Ramos (cell line): ENCODE measurements at regions not wholly inside any gene's neighbourhood (a gene's known extent, or its start where the extent isn't known, plus 50 kb on each side); places are given as distances from the start of the nearest gene placed in this dataset.

Source experiments
- in situ Hi-C: fragments of 300-500 bp; cut with MboI; formaldehyde crosslinking; loops from one replicate; pipeline ENCODE4 v1.14.3; 2022; ENCODE audit warnings: low sequenced_read_pairs; ENCODE audit not compliant: unreplicated experiment

DNA sequence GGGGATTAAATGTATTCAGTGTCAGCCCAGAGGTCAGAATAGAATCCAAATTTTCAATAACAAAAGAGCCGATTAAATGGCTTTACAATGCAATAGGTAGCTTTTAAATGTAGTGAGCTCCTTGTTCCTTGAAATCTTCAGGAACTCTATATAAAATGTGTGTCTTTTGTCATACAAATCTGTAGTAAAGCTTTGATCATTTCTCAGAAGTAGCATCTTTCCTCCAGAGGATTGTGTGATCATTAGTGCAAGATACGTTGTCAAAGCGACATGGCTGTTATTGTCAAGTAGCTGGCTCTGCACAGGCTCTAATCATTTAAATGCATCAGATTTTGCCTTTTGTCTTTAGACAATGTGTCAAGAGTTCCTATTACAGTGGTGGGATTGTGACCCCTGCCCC, 116.1 kb upstream of the NAMPT start:
- in situ Hi-C loops, result no loop called here

DNA sequence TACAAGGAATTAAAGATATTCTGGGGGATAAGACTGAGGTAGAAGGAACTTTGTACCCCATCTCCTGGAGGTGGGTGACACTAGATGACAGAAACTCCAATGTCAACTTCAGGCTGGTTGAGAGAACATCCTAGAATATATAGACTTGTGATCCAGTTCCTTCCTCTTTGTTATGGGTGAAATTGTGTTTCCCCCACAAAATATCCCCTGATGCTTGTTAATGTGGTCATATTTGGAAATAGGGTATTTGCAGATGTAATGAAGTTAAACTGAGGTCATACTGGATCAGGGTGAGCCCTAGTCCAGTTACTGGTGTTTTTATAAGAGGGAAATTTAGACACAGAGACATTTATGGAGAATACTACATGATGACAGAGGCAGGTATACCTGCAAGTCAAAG, 114.0 kb upstream of the NAMPT start:
- in situ Hi-C loops, result no loop called here

- in situ Hi-C loops, result no loop called here
Observed at GRCh38 chr7:106397994-106398393, 113.2 kb upstream of the NAMPT start.

GRCh38 chr7:106394526-106394925, 109.7 kb upstream of the NAMPT start:
- in situ Hi-C loops, result no loop called here

DNA sequence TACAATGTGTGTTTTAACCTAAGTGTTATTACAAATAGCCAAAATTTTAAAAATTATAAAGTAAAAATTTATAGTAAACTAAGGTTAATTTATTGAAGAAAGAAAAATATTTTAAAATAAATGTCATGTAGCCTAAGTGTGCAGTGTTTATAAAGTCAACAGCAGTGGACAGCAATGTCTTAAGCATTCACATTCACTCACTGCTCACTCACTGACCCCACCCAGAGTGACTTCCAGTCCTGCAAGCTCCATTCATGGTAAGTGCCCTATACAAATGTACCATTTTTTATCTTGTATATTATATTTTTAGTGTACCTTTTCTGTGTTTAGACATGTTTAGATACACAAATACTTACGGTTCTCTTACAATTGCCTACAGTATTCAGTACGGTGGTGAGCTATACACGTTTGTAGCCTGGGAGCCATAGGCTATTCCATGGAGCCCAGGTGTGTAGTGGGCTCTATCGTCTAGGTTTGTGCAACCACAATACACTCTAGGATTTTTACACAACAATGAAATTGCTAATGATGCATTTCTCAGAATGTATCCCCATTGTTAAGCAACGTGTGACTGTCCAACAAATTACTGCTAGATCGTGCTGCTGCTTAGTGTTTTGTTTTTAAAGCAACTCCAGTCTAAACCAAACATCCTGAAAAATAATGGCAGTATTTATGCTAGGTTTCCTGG, 108.9 kb upstream of the NAMPT start:
- in situ Hi-C loops, result no loop called here

DNA sequence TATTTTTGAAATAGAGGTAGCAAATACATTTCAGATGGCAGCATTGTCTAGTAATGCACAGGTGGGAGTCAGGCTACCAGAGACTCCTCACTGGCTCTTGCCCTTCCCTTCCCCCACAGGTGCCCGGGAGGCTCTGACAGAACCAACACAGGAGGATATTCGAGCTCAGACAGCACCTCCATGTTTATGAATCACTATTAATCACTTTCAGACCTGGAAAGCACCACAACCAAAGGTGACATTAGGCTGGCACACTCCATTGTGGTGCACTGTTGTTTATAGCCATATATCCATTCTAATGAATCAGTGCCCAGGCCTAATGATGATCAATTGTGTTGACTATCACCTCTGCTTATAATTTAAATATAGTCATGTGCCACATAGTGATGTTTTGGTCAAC, 107.8 kb upstream of the NAMPT start:
- in situ Hi-C loops, result no loop called here

DNA sequence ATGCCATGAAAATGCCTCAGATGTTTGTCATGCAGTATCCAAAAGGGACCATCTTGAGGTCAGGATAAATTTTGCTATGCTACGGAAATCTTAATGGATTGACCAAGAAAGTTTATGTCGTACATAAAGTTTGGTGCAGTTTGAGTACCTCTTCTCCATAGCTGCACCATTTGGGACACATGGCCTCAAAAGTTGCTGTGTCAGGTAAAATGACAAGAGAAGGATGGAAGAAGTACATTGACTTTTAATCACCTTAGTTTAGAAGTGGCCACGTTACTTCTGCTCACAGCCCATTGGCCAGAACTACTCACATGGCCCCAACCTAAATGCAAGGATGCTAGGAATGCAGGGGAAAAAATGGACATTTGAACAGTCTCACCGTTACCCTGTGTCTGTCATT, 107.4 kb upstream of the NAMPT start:
- in situ Hi-C loops, result no loop called here

- in situ Hi-C loops, result no loop called here
Observed at GRCh38 chr7:106386958-106387357, 102.2 kb upstream of the NAMPT start.

- in situ Hi-C loops, result no loop called here
Observed at GRCh38 chr7:106384373-106384772, 99.6 kb upstream of the NAMPT start.

GRCh38 chr7:106382929-106383328, 98.1 kb upstream of the NAMPT start:
- in situ Hi-C loops, result no loop called here

DNA sequence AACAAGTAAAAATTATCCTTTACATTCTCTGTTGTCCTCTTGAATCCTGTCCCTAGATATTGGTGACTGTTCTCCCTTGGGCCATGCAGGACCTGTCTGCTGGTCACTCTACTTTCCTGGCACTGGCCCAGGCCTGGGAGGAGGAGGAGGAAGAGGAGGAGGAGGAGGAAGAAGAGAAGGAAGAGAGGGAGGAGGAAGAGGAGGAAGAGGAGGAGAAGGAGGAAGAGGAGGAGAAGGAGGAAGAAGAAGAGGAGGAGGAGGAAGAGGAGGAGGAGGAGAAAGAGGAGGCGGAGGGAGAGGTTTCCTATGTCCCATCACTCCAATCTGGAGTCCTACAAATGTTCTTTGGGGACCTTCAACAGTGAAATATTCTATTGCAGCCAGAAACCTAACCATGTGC, 97.3 kb upstream of the NAMPT start:
- in situ Hi-C loops, result no loop called here

DNA sequence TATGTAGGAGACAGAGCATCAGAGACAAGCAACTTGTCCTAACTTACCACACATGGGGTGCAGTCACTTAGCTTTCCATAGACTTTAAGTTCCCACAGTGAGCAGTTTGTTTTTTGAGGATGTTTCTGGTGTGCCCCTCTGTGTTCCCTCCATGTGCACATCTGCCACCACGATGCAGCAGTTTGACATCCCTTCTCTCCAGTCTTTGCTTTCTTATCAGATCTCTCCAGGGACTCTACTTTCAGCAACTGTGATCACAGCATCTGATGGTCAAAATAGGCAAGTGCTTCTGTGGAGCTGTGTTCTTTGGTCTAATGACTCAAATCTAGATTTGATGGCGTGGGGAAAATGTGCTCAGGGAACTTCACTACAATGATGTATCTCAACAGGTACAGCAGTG, 96.5 kb upstream of the NAMPT start:
- in situ Hi-C loops, result no loop called here

GRCh38 chr7:106377847-106378361, 93.1 kb upstream of the NAMPT start:
- in situ Hi-C loops, result no loop called here

DNA sequence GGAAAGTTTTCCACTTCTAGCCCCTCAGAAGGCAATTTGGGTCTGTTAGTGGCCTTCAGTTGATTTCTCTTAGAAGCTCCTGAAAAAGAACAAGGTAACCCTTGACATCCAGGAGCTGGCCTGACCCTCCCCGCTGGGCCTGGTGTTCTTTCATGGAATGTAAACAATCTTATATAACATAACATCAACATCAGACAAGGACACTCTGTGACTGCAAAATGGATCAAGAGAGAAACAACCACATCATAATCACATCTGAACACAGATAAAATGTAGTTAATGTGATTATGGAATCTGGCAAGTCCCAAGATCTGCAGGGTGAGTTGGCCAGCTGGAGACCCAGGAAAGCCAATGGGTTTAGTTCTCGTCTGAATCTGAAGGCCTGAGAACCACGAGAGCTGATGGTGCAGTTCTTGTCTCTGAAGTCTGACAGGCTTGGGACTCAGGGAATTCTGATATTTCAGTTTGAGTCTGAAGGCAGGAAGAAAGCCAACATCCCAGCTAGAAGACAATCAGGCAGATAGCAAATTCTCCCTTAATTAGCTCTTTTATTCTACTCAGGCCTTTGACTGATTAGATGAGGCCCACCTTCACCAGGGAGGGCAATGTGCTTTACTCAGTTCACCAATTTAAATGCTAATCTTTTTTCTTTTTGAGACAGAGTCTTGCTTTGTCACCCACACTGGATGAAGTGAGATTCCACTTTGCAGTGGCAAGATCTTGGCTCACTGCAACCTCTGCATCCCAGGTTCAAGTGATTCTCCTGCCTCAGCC, 91.4 kb upstream of the NAMPT start:
- in situ Hi-C loops, result no loop called here

- in situ Hi-C loops, result no loop called here
Observed at GRCh38 chr7:106375499-106375898, 90.7 kb upstream of the NAMPT start.

GRCh38 chr7:106374437-106374836, 89.7 kb upstream of the NAMPT start:
- in situ Hi-C loops, result no loop called here

DNA sequence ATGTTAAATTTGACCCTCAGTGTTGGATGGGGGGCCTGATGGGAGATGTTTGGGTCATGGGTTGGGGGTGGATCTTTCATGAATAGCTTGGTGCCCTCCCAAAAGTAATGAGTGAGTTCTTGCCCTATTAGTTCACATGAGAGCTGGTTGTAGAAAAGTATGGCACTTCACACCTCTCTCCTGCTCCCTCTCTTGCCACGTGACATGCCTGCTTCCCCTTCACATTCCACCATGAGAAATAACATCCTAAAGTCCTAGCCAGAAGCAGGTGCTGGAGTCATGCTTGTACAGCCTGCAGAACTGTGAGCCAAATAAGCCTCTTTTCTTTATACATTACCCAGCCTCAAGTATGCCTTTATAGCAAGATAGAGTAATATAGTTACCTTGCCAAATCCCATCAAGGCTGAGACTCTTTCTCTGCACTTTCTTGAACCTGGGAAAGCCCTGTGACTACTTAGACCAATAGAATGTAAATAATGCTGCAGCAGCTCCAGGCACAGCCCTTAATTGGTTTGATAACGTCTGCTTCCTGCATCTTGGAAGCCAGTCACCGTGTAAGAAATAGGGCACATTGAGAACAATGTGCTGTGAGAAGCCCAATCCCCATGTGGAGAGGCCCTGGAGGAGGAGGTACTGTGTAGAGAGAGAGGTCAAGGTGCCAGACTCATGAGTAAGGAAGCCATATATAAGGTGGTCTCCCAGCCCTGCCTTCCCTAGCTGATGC, 88.0 kb upstream of the NAMPT start:
- in situ Hi-C loops, result no loop called here

DNA sequence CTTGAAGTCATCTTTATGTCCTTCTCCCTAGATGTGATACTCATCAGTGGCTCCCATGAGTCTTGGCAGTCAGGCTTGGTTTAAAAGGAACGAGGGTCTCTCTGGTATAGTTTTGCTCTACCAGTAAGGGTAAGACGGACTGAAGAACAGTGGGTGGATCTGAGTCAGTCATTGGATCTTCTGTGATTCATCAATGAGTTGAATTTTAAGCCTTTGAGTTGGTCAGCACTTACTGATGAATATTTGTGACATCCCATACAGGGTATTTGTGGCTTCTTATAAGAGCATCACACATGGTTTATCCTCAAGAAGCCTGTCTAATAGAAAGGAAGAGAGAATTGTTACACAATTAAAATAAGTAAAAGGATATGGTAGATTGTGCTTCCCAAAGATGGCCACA, 87.3 kb upstream of the NAMPT start:
- in situ Hi-C loops, result no loop called here

DNA sequence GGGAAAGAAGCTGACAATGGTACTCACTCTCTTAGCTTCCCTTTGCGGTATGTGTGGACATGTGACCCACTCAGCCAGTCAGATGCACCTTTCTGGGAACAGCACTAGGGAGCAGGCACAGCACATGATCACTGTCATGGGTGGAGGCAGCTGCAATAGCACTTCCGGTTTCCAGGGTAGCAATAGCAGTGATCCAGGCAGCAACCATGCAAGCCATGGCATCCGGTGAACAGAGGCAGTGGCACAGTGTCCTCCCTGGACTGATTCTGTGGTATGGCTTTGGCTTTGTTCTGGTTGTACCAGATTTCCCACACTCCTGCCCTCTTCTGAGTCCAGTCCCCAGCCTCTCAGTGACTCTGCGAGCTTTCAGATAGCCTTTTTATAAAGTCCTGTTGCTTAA, 86.8 kb upstream of the NAMPT start:
- in situ Hi-C loops, result no loop called here

DNA sequence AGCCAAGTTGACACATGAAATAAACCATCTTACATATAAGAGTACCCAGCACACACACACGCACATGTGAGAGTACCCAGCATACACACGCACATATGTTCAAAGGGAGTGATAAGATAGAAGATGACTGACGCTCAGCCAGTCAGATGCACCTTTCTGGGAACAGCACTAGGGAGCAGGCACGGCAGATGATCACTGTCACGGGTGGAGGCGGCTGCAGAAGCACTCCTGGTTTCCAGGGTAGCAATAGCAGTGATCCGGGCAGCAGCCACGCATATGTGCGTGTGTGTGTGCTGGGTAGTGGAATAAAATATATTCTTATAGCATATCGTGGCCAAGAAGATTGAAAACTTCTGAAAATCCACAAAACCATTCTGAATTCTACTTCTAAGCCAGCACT, 85.8 kb upstream of the NAMPT start:
- in situ Hi-C loops, result no loop called here

DNA sequence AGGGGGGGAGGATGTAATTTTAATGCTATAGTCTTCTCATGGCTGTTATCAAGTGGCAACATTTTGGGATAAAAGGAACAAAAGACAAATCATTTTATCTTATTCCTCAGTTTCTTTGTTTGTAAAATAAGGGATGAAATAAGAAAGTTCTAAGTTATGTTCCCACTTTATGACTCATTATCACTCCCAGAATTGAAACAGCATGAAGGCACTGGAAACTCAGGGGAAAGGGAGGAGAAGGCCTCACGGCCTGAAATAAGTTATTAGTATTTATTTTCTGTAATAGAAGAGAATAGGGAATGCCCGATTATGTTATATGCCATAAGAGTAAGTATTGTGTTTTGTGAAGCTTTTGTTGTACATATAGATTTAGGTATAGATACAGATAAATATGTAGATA, 85.0 kb upstream of the NAMPT start:
- in situ Hi-C loops, result no loop called here
